ENCODE measurements at regions not wholly inside any gene's neighbourhood (a gene's known extent, or its start where the extent isn't known, plus 50 kb on each side); places are given as distances from the start of the nearest gene placed in this dataset.
A peak's percentile ranks its signal among the peaks of the same experiment; 100 is the strongest.
"Not testable (repeated sequence)": the region's sequence is repeated elsewhere in the genome, so short reads cannot be mapped to it uniquely, and the experiment has no call there.

- POLR2A ChIA-PET, result no interaction called here
- H3K4me1 Mint-ChIP-seq, result no peaks in the 10 kb centered on the region
- DNase-seq (no peak), ATAC-seq (ENCODE audit: low read depth) (no peak)
- no peaks in the 10 kb centered on the region for H3K9me3 Mint-ChIP-seq
- peaks cover 7% of the 10 kb centered on the region for H3K27me3 Mint-ChIP-seq
- H3K4me3 Mint-ChIP-seq, result no peak overlapping the region
- H3K27ac Mint-ChIP-seq, result no peak overlapping the region
- H3K36me3 Mint-ChIP-seq, result no peaks in the 10 kb centered on the region
These were observed 183.1 kb upstream of the TTC29 start for GRCh38 chr4:147128787-147129186.

DNA sequence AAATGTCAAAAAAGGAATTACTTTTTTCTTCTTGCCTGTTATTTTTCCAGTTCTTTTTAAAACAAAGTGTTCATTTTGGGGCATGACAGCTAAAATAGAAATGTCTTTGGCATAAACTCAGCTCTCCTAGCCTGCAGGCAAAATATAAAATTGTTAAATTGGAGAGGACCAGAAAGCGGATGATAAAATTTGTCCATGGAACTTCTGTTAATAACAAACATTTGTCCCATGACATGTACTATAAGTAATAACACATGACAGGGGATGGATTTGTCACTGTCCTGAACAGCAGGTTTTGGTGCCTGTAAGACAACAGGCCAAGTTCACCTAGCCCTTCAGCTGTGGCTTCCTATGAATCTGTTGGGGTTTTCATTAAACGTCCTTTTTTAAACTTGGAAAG is 184.0 kb upstream of the TTC29 start:
- Mint-ChIP-seq H3K4me3 (no peak overlapping the region), H3K27ac (no peak overlapping the region), H3K27me3 (peaks cover 7% of the 10 kb centered on the region), H3K36me3 (no peaks in the 10 kb centered on the region), H3K4me1 (no peaks in the 10 kb centered on the region), H3K9me3 (no peaks in the 10 kb centered on the region)
- ATAC-seq (ENCODE audit: low read depth), result no peak
- DNase-seq, result no peak
- POLR2A ChIA-PET, result no interaction called here

DNA sequence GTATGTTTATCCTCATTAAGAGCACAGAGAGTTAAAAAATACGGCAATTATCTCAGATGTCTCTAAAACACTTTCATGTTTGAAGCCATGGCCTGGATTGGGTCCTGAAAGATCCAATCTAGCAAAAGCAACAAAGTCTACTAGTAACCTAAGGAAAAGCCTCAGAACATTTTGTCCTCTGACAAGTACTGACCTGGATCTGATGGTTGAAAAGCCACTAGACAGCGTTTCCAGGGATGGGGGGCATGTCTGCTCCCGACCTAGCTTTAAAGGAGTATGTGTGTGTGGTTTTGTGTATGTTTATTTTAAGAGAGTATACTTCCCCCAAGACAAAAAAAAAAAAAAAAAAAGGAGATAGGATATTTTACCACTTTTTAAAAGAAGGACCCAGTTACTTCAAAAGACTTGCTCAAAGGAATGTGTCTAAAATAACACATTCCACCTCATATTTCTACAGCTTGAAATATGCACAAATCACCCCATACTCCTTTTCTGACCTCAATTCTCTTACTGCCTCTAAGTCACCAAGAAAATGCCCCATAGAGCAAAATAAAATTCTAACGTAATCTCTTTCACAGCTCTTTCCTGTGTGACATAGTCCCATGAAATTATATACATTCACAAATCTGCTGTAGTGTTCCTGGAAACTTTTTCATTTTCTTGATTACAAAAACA is 189.0 kb upstream of the TTC29 start:
- POLR2A ChIA-PET, result no interaction called here
- H3K27me3 Mint-ChIP-seq, result peaks cover 11% of the 10 kb centered on the region
- H3K27ac Mint-ChIP-seq, result no peak overlapping the region
- no peak overlapping the region for H3K4me3 Mint-ChIP-seq
- H3K36me3 Mint-ChIP-seq, result no peaks in the 10 kb centered on the region
- DNase-seq (no peak), ATAC-seq (ENCODE audit: low read depth) (no peak)
- no peaks in the 10 kb centered on the region for H3K4me1 Mint-ChIP-seq
- H3K9me3 Mint-ChIP-seq, result no peaks in the 10 kb centered on the region

DNA sequence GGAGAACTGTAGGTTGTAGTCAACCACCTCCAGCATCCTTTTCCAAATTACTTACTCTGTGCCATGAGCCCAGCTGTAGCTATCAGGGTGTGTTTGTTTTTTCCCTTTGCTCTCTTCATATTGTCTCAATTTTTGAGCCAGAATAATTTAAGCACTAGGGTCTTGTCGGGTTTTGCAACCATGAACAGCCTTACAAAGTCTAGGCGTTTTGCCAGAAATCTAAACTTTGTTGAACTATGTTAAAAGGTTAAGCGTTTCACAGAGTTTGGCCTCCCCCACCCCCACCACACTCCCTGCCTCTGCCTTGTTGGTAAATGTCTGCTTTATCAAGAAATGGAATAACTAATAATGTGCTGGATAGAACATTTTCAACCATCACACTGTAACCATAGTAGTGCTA is 190.6 kb upstream of the TTC29 start:
- Mint-ChIP-seq H3K36me3 (no peaks in the 10 kb centered on the region), H3K4me1 (no peaks in the 10 kb centered on the region), H3K4me3 (no peak overlapping the region), H3K9me3 (peaks cover 2% of the 10 kb centered on the region), H3K27me3 (peaks cover 11% of the 10 kb centered on the region), H3K27ac (no peak overlapping the region)
- POLR2A ChIA-PET, result no interaction called here
- DNase-seq, result no peak
- no peak for ATAC-seq (ENCODE audit: low read depth)

- no peaks in the 10 kb centered on the region for H3K4me1 Mint-ChIP-seq
- DNase-seq (no peak), ATAC-seq (ENCODE audit: low read depth) (no peak)
- H3K27me3 Mint-ChIP-seq, result peaks cover 11% of the 10 kb centered on the region
- H3K27ac Mint-ChIP-seq, result no peak overlapping the region
- no peaks in the 10 kb centered on the region for H3K36me3 Mint-ChIP-seq
- H3K4me3 Mint-ChIP-seq, result no peak overlapping the region
- POLR2A ChIA-PET, result no interaction called here
- peaks cover 2% of the 10 kb centered on the region for H3K9me3 Mint-ChIP-seq
These were observed 191.1 kb upstream of the TTC29 start for GRCh38 chr4:147136751-147137150.

- Mint-ChIP-seq H3K9me3 (peaks cover 2% of the 10 kb centered on the region), H3K4me1 (no peaks in the 10 kb centered on the region), H3K27me3 (peaks cover 11% of the 10 kb centered on the region), H3K4me3 (no peak overlapping the region), H3K27ac (no peak overlapping the region), H3K36me3 (no peaks in the 10 kb centered on the region)
- POLR2A ChIA-PET, result no interaction called here
- DNase-seq (no peak), ATAC-seq (ENCODE audit: low read depth) (no peak)
These were observed 191.6 kb upstream of the TTC29 start for GRCh38 chr4:147137280-147137679.

GRCh38 chr4:147138171-147138570 is 192.5 kb upstream of the TTC29 start:
- no peak overlapping the region for H3K27ac Mint-ChIP-seq
- POLR2A ChIA-PET, result no interaction called here

GRCh38 chr4:147139455-147140198 is 194.0 kb upstream of the TTC29 start:
- ATAC-seq (ENCODE audit: low read depth) (no peak), DNase-seq (no peak)
- H3K9me3 Mint-ChIP-seq, result peaks cover 2% of the 10 kb centered on the region
- H3K27me3 Mint-ChIP-seq, result peaks cover 8% of the 10 kb centered on the region
- POLR2A ChIA-PET, result no interaction called here
- no peaks in the 10 kb centered on the region for H3K4me1 Mint-ChIP-seq
- no peak overlapping the region for H3K4me3 Mint-ChIP-seq
- no peak overlapping the region for H3K27ac Mint-ChIP-seq
- no peaks in the 10 kb centered on the region for H3K36me3 Mint-ChIP-seq

More at GRCh38 chr4:147138171-147138570, 192.5 kb upstream of the TTC29 start:
- ATAC-seq (ENCODE audit: low read depth) (no peak), DNase-seq (no peak)
- no peaks in the 10 kb centered on the region for H3K4me1 Mint-ChIP-seq
- peaks cover 2% of the 10 kb centered on the region for H3K9me3 Mint-ChIP-seq
- H3K36me3 Mint-ChIP-seq, result no peaks in the 10 kb centered on the region
- no peak overlapping the region for H3K4me3 Mint-ChIP-seq
- H3K27me3 Mint-ChIP-seq, result peaks cover 11% of the 10 kb centered on the region

DNA sequence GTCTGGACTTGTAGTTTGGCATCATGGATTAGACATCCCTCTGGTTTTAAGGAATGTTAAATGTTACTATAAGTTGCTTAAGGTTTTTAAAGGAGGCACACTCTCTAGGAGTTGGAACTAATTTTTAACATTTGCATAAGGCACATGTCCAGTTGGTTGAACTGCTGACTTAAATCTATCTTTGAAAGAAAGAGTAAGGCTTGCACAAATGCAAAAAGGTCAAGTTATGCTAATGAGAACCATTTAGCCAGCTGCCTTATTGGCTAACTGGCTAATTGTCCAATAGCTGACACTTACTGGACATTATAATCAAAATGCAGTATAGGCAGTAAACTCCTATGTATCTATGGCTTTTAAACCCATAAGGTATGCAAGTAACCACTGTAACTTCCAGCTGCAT is 206.1 kb upstream of the TTC29 start:
- ATAC-seq (ENCODE audit: low read depth) (no peak), DNase-seq (no peak)
- H3K9me3 Mint-ChIP-seq, result no peaks in the 10 kb centered on the region
- H3K4me1 Mint-ChIP-seq, result no peaks in the 10 kb centered on the region
- H3K27me3 Mint-ChIP-seq, result peaks cover 10% of the 10 kb centered on the region
- H3K27ac Mint-ChIP-seq, result no peak overlapping the region
- no peaks in the 10 kb centered on the region for H3K36me3 Mint-ChIP-seq
- POLR2A ChIA-PET, result no interaction called here
- no peak overlapping the region for H3K4me3 Mint-ChIP-seq

DNA sequence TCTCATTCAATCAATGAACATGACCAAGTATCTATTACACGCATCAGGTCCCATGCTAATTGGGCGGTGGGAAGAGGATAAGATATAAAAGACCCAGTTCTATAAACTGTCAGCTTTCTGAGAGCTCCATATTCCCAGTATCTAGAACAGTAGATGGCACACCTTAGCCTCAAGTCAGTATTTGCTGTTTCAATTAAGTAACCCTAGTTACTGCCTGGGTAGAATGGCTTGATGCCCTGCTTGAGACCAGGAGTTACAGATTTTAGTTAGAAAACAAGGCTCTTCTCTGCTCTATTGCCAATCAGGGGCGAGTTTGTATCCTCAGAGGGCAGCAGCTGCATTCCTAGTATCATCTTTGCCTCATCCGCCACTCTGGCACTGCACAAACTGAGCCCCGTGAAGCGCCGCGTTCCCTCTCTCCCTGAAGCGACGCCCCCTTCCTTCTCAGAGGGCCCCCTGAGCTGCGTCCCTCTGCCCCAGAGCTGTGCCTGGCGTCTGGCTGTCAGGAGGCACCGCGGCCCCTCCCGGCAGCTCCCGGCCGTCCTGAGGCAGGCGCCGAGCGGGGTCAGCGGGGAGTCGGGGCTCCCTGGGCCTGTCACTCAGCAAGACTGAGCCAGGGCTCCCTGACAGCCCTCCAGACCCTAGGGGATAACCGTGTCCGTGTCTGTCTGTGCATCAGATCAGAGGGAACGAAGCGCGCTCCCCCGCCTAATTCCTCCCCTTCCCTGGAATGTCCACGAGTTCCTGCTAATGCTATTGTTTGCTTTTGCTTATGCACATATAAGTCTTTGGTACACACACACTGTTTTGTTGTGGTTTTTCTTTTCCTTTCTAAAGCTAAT is 212.4 kb upstream of the TTC29 start:
- no peak overlapping the region for H3K27ac Mint-ChIP-seq
- H3K9me3 Mint-ChIP-seq, result no peaks in the 10 kb centered on the region
- H3K4me3 Mint-ChIP-seq, result no peak overlapping the region

GRCh38 chr4:147160908-147161513 is 215.3 kb upstream of the TTC29 start:
- Mint-ChIP-seq H3K36me3 (no peaks in the 10 kb centered on the region), H3K4me3 (no peak overlapping the region), H3K27ac (no peak overlapping the region), H3K9me3 (no peaks in the 10 kb centered on the region), H3K4me1 (peaks cover 2% of the 10 kb centered on the region), H3K27me3 (peaks cover 24% of the 10 kb centered on the region)
- DNase-seq (no peak), ATAC-seq (ENCODE audit: low read depth) (peak; percentile 58)
- POLR2A ChIA-PET, result no interaction called here

More for the DNA sequence above, 212.4 kb upstream of the TTC29 start:
- Mint-ChIP-seq H3K4me1 (peaks cover 2% of the 10 kb centered on the region), H3K27me3 (peaks cover 24% of the 10 kb centered on the region), H3K36me3 (no peaks in the 10 kb centered on the region)
- DNase-seq (peak; percentile 22), ATAC-seq (ENCODE audit: low read depth) (no peak)
- POLR2A ChIA-PET, result no interaction called here

DNA sequence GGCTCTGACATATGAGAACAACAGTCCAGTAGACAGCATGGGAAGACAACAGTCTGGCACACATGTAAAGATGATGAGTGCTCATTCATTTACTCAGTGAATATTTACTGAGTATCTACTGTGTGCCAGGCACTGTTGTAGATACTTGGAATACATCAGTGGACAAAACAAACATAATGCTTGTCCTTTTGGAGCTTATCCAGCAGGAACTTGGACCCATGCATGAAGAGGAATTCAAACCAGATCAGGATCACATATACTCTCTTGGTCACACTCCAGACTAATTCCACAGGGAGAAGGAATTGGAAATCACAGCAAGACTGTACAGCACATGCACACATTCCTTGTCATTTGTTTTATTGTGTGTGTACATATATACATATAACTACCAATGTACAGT is 217.6 kb upstream of the TTC29 start:
- Mint-ChIP-seq H3K27me3 (peaks cover 16% of the 10 kb centered on the region), H3K4me3 (no peak overlapping the region), H3K9me3 (no peaks in the 10 kb centered on the region), H3K36me3 (no peaks in the 10 kb centered on the region), H3K27ac (no peak overlapping the region), H3K4me1 (peaks cover 2% of the 10 kb centered on the region)
- POLR2A ChIA-PET, result no interaction called here
- no peak for ATAC-seq (ENCODE audit: low read depth)
- DNase-seq, result no peak

- H3K27ac Mint-ChIP-seq; H3K9me3 Mint-ChIP-seq; H3K4me1 Mint-ChIP-seq; DNase-seq; H3K27me3 Mint-ChIP-seq; H3K36me3 Mint-ChIP-seq; ATAC-seq (ENCODE audit: low read depth); H3K4me3 Mint-ChIP-seq; POLR2A ChIA-PET: not testable (repeated sequence)
These were observed 222.5 kb upstream of the TTC29 start for GRCh38 chr4:147168200-147168599.

Data from activated naive CD8-positive, alpha-beta T cell treated with anti-CD3 and anti-CD28 coated beads, Interleukin-2, amount 10 ng/mL, durations not matched to agents 7 days and 5 days (primary cell).